K562 (cell line): ENCODE measurements at regions not wholly inside any gene's neighbourhood (a gene's known extent, or its start where the extent isn't known, plus 50 kb on each side); places are given as distances from the start of the nearest gene placed in this dataset.

Experiments used
- ATAC-seq: fragments of 200-7000 bp; cut with Tn5 transposase; 3 replicates; pipeline ENCODE4 v1.9.1; 2020; ENCODE audit warnings: moderate library complexity
- BruUV-seq: library from RNA; stranded (reverse); fragments of 400-500 nt; replicated peaks from 2 replicates; lab custom pipeline; 2021; lab: Mats Ljungman, UMichigan
- CTCF ChIA-PET: fragments of 300-600 bp; formaldehyde crosslinking; extraction: SDS; loops from one replicate; lab custom pipeline; 2021; ENCODE audit warnings: low intra/inter-chr PET ratio; lab: Yijun Ruan, JAX
- POLR2A ChIA-PET: fragments of 300-600, 350-650 bp; sonication (Branson Sonifier 250); formaldehyde crosslinking; extraction: SDS; loops from one replicate; lab custom pipeline; 2021; ENCODE audit warnings: antibody characterized with exemption, inconsistent platforms; lab: Yijun Ruan, JAX
- DNase-seq, 4 experiments: peaks; one replicate each; pipeline versions ENCODE4 v3.0.0 to v3.0.0-alpha.2; 2011 to 2018; ENCODE audit warnings: low spot score in 3 of 4, mixed read lengths in 3 of 4; ENCODE audit errors: extremely low read depth in 1 of 4
- FAIRE-seq: peaks from 2 replicates; lab custom pipeline; 2011; peaks lifted over from hg19 to GRCh38; lab: Jason Lieb, UNC
- H2AFZ ChIP-seq: 2 replicates; pipeline ENCODE4 v1.6.0; 2011; ENCODE audit warnings: low read depth, low read length, control low read depth, inconsistent platforms
- H3K27ac ChIP-seq: fragments of 200-600 bp; 3 replicates; pipeline ENCODE4 v1.8.0; 2011; ENCODE audit warnings: low read depth, mild to moderate bottlenecking, control low read depth, inconsistent platforms, low read length, moderate library complexity, mixed read lengths; ENCODE audit errors: extremely low read depth
- H3K27me3 ChIP-seq, 2 experiments: fragments of 300-600 bp in 1 of 2; 2 replicates in 1 of 2; 3 replicates in 1 of 2; pipeline versions ENCODE4 v1.6.0 to v1.8.0; 2011; ENCODE audit warnings: inconsistent platforms in 2 of 2, low read length in 2 of 2, mild to moderate bottlenecking in 1 of 2, mixed read lengths in 1 of 2, moderate library complexity in 1 of 2; ENCODE audit not compliant: control insufficient read depth in 2 of 2, insufficient read depth in 2 of 2
- H3K36me3 ChIP-seq: fragments of 300-600 bp; 3 replicates; pipeline ENCODE4 v1.8.0; 2011; ENCODE audit warnings: mild to moderate bottlenecking, low read length, inconsistent platforms; ENCODE audit not compliant: control insufficient read depth, insufficient read depth
- H3K4me1 ChIP-seq, 2 experiments: fragments of 200-600 bp in 1 of 2; replicated peaks in 1 of 2; 2 replicates in 1 of 2; 3 replicates in 1 of 2; pipeline versions ENCODE4 v1.5.1 to v1.8.0; 2011; ENCODE audit warnings: inconsistent platforms in 2 of 2, low read length in 2 of 2, mild to moderate bottlenecking in 1 of 2, mixed read lengths in 1 of 2, moderate library complexity in 1 of 2; ENCODE audit not compliant: control insufficient read depth in 2 of 2, insufficient read depth in 2 of 2
- H3K4me2 ChIP-seq: 2 replicates; pipeline ENCODE4 v1.6.1; 2011; ENCODE audit warnings: low read length, control low read depth, inconsistent platforms, mixed read lengths; ENCODE audit not compliant: insufficient read depth
- H3K4me3 ChIP-seq: fragments of 200-600 bp; sonication (generic), shearing (Covaris generic); 2 replicates; pipeline ENCODE4 v1.5.1; 2016; ENCODE audit warnings: control low read depth, inconsistent platforms
- H3K79me2 ChIP-seq: fragments of 200-600 bp; 3 replicates; pipeline ENCODE4 v1.8.0; 2011; ENCODE audit warnings: low read length, inconsistent platforms; ENCODE audit not compliant: control insufficient read depth, insufficient read depth
- H3K9ac ChIP-seq, 2 experiments: 2 replicates each; pipeline versions ENCODE4 v1.6.0 to v1.6.1; 2011; ENCODE audit warnings: low read depth in 2 of 2, low read length in 2 of 2, control low read depth in 1 of 2, inconsistent platforms in 1 of 2, mild to moderate bottlenecking in 1 of 2, mixed read lengths in 1 of 2; ENCODE audit not compliant: insufficient read depth in 1 of 2
- H3K9me1 ChIP-seq: one replicate; pipeline ENCODE4 v1.6.0; 2011; ENCODE audit warnings: inconsistent platforms, mild to moderate bottlenecking, low read length, moderate library complexity; ENCODE audit not compliant: control insufficient read depth, insufficient read depth
- H3K9me3 ChIP-seq: replicated peaks from 2 replicates; pipeline ENCODE4 v1.5.1; 2011; ENCODE audit warnings: low read depth, low read length, inconsistent platforms; ENCODE audit not compliant: control insufficient read depth, insufficient read depth
- H4K20me1 ChIP-seq: replicated peaks from 2 replicates; pipeline ENCODE4 v1.6.1; 2011; ENCODE audit warnings: low read length, inconsistent platforms, mixed read lengths; ENCODE audit not compliant: control insufficient read depth, insufficient read depth
- ESRRB ChIP-seq: fragments of 250-450 bp; sonication (Bioruptor Pico); IDR thresholded peaks from 2 replicates; pipeline ENCODE4 v1.5.0; 2020; ENCODE audit warnings: mild to moderate bottlenecking, moderate library complexity, borderline replicate concordance
- FOXJ2 ChIP-seq: fragments of 200-800 bp; sonication (Bioruptor generic); IDR thresholded peaks from 2 replicates; pipeline ENCODE4 v1.6.1; 2016; ENCODE audit warnings: missing genetic modification characterization, missing compliant biosample characterization
- NRF1 ChIP-seq, 2 experiments: fragments of 450-650 bp; IDR thresholded peaks in 1 of 2; conservative IDR thresholded peaks in 1 of 2; 2 replicates each; pipeline ENCODE4 v1.6.1; 2014; ENCODE audit warnings: mild to moderate bottlenecking in 2 of 2
- PHB ChIP-seq: fragments of 250-450 bp; sonication (Bioruptor Pico); IDR thresholded peaks from 2 replicates; pipeline ENCODE4 v1.5.0; 2021
- ZNF184 ChIP-seq: sonication (generic); formaldehyde crosslinking; IDR thresholded peaks from 2 replicates; pipeline ENCODE4 v1.5.0; 2020; ENCODE audit warnings: missing genetic modification reagents
- WGBS: fragments of 100-300 bp; shearing (Covaris generic); methylation state at CpG from one replicate; pipeline ENCODE4 v1.1.6; 2016; ENCODE audit warnings: low coverage, mixed read lengths; ENCODE audit not compliant: insufficient coverage; ENCODE audit errors: missing lambda C conversion rate; 5-methylcytosine and 5-hydroxymethylcytosine counted together
- in situ Hi-C: fragments of 300-500 bp; cut with MboI; formaldehyde crosslinking; loops from 4 replicates; pipeline ENCODE4 v1.15.0; 2018; ENCODE audit warnings: inconsistent platforms, mixed read lengths
- intact Hi-C: fragments of 100-400 bp; cut with micrococcal nuclease; formaldehyde crosslinking; loops from 2 replicates; pipeline ENCODE4 v1.14.2; 2022
- TF ChIP-seq, protein P1 (sequence below): IDR thresholded peaks from 2 replicates; pipeline ENCODE4 v1.6.1; 2014; ENCODE audit warnings: antibody characterized with exemption
- TF ChIP-seq, protein P2 (sequence below): fragments of 450-650 bp; IDR thresholded peaks from 2 replicates; pipeline ENCODE4 v1.6.1; 2016; ENCODE audit warnings: mild to moderate bottlenecking, moderate library complexity

DNA sequence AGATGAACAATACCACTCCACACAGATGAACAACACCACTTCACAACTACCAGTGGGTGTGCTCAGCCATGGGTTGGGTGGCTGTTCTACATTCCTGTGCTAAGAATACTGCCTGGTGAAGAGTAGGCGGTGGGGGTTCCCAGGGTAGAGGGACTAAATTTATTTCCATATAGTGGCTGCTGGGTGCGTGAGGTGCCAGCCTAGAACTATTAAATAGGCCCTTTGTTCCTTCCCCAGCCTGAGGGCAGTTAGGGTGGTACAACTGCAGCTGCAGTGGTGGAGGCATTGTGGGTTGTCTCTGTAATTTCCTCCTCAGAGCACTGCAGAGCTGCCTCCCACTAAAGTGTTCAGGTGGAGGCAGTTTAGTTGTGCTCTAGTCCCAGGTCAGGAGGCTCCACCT, 618.4 kb downstream of the MMUT start:
- H3K9ac ChIP-seq, result no peak overlapping the region
- no peak for ATAC-seq
- intact Hi-C loops, result no loop called here
- TF ChIP-seq FOXJ2 (no peak), ESRRB (CRISPR knock-in tag) (no peak), NRF1 (conservative IDR thresholded peaks at IDR 0.05 in 1 of 2, IDR thresholded peaks at IDR 0.05 in 1 of 2) (no peak), ZNF184 (CRISPR knock-in tag) (no peak), PHB (no peak)
- TF ChIP-seq, protein P1, sequence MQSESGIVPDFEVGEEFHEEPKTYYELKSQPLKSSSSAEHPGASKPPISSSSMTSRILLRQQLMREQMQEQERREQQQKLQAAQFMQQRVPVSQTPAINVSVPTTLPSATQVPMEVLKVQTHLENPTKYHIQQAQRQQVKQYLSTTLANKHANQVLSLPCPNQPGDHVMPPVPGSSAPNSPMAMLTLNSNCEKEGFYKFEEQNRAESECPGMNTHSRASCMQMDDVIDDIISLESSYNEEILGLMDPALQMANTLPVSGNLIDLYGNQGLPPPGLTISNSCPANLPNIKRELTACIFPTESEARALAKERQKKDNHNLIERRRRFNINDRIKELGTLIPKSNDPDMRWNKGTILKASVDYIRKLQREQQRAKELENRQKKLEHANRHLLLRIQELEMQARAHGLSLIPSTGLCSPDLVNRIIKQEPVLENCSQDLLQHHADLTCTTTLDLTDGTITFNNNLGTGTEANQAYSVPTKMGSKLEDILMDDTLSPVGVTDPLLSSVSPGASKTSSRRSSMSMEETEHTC, result no peak
- TF ChIP-seq, protein P2, sequence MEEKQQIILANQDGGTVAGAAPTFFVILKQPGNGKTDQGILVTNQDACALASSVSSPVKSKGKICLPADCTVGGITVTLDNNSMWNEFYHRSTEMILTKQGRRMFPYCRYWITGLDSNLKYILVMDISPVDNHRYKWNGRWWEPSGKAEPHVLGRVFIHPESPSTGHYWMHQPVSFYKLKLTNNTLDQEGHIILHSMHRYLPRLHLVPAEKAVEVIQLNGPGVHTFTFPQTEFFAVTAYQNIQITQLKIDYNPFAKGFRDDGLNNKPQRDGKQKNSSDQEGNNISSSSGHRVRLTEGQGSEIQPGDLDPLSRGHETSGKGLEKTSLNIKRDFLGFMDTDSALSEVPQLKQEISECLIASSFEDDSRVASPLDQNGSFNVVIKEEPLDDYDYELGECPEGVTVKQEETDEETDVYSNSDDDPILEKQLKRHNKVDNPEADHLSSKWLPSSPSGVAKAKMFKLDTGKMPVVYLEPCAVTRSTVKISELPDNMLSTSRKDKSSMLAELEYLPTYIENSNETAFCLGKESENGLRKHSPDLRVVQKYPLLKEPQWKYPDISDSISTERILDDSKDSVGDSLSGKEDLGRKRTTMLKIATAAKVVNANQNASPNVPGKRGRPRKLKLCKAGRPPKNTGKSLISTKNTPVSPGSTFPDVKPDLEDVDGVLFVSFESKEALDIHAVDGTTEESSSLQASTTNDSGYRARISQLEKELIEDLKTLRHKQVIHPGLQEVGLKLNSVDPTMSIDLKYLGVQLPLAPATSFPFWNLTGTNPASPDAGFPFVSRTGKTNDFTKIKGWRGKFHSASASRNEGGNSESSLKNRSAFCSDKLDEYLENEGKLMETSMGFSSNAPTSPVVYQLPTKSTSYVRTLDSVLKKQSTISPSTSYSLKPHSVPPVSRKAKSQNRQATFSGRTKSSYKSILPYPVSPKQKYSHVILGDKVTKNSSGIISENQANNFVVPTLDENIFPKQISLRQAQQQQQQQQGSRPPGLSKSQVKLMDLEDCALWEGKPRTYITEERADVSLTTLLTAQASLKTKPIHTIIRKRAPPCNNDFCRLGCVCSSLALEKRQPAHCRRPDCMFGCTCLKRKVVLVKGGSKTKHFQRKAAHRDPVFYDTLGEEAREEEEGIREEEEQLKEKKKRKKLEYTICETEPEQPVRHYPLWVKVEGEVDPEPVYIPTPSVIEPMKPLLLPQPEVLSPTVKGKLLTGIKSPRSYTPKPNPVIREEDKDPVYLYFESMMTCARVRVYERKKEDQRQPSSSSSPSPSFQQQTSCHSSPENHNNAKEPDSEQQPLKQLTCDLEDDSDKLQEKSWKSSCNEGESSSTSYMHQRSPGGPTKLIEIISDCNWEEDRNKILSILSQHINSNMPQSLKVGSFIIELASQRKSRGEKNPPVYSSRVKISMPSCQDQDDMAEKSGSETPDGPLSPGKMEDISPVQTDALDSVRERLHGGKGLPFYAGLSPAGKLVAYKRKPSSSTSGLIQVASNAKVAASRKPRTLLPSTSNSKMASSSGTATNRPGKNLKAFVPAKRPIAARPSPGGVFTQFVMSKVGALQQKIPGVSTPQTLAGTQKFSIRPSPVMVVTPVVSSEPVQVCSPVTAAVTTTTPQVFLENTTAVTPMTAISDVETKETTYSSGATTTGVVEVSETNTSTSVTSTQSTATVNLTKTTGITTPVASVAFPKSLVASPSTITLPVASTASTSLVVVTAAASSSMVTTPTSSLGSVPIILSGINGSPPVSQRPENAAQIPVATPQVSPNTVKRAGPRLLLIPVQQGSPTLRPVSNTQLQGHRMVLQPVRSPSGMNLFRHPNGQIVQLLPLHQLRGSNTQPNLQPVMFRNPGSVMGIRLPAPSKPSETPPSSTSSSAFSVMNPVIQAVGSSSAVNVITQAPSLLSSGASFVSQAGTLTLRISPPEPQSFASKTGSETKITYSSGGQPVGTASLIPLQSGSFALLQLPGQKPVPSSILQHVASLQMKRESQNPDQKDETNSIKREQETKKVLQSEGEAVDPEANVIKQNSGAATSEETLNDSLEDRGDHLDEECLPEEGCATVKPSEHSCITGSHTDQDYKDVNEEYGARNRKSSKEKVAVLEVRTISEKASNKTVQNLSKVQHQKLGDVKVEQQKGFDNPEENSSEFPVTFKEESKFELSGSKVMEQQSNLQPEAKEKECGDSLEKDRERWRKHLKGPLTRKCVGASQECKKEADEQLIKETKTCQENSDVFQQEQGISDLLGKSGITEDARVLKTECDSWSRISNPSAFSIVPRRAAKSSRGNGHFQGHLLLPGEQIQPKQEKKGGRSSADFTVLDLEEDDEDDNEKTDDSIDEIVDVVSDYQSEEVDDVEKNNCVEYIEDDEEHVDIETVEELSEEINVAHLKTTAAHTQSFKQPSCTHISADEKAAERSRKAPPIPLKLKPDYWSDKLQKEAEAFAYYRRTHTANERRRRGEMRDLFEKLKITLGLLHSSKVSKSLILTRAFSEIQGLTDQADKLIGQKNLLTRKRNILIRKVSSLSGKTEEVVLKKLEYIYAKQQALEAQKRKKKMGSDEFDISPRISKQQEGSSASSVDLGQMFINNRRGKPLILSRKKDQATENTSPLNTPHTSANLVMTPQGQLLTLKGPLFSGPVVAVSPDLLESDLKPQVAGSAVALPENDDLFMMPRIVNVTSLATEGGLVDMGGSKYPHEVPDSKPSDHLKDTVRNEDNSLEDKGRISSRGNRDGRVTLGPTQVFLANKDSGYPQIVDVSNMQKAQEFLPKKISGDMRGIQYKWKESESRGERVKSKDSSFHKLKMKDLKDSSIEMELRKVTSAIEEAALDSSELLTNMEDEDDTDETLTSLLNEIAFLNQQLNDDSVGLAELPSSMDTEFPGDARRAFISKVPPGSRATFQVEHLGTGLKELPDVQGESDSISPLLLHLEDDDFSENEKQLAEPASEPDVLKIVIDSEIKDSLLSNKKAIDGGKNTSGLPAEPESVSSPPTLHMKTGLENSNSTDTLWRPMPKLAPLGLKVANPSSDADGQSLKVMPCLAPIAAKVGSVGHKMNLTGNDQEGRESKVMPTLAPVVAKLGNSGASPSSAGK, result no peak

More for the DNA sequence above, 618.4 kb downstream of the MMUT start:
- no peaks in the 10 kb centered on the region for H4K20me1 ChIP-seq
- no TSS peak for BruUV-seq
- no peak overlapping the region for H3K27ac ChIP-seq
- DNase-seq (no peak), FAIRE-seq (no peak)
- no peak overlapping the region for H3K4me3 ChIP-seq
- ChIA-PET CTCF (no interaction called here), POLR2A (no interaction called here)
- H3K4me1 ChIP-seq, result no peaks in the 10 kb centered on the region
- H3K4me2 ChIP-seq, result no peak overlapping the region
- H2AFZ ChIP-seq, result no peak overlapping the region
- no peaks in the 10 kb centered on the region for H3K27me3 ChIP-seq
- no peaks in the 10 kb centered on the region for H3K9me1 ChIP-seq
- no peaks in the 10 kb centered on the region for H3K79me2 ChIP-seq
- in situ Hi-C loops, result no loop called here
- no peaks in the 10 kb centered on the region; the same call in 1 of the 2 replicates for H3K9me3 ChIP-seq
- 0% methylated on average over 2 of the region's 2 CpGs for WGBS
- no peaks in the 10 kb centered on the region for H3K36me3 ChIP-seq
